ENCODE measurements at regions not wholly inside any gene's neighbourhood (a gene's known extent, or its start where the extent isn't known, plus 50 kb on each side); places are given as distances from the start of the nearest gene placed in this dataset.

DNA sequence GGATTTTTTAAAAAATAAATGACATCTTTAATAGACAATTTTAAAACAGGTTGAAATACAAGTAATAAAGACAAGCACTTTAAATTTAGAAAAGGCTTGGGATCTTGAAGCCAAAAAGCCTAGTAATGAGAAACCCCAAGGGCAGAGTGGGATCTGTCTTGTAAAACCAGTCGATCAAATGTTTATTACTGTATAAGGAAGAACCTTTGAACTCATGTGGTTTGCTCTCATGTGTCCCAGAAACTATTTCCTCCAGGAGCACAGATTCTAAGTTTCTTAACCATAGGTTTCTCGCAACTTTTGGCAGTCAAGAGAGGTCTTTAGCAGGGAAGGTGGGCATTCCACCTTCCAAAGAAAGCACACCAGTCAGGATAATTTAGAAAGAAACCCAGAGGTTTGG lies 541.7 kb upstream of the BTBD3 start:
- TF ChIP-seq, protein P1, sequence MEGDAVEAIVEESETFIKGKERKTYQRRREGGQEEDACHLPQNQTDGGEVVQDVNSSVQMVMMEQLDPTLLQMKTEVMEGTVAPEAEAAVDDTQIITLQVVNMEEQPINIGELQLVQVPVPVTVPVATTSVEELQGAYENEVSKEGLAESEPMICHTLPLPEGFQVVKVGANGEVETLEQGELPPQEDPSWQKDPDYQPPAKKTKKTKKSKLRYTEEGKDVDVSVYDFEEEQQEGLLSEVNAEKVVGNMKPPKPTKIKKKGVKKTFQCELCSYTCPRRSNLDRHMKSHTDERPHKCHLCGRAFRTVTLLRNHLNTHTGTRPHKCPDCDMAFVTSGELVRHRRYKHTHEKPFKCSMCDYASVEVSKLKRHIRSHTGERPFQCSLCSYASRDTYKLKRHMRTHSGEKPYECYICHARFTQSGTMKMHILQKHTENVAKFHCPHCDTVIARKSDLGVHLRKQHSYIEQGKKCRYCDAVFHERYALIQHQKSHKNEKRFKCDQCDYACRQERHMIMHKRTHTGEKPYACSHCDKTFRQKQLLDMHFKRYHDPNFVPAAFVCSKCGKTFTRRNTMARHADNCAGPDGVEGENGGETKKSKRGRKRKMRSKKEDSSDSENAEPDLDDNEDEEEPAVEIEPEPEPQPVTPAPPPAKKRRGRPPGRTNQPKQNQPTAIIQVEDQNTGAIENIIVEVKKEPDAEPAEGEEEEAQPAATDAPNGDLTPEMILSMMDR (IDR thresholded peaks at IDR 0.05) = no peak
- no peak for TF ChIP-seq POLR2A (IDR thresholded peaks at IDR 0.05)

Data from lower leg skin (tissue), 3 donors.